SHP77 (cell line): ENCODE measurements at regions not wholly inside any gene's neighbourhood (a gene's known extent, or its start where the extent isn't known, plus 50 kb on each side); places are given as distances from the start of the nearest gene placed in this dataset.
"Not testable (repeated sequence)": the region's sequence is repeated elsewhere in the genome, so short reads cannot be mapped to it uniquely, and the experiment has no call there.

Experiments
- DNase-seq, 2 experiments: peaks; one replicate each; lab custom pipeline; 2025; lab: John Stamatoyannopoulos, UW

- no peak for DNase-seq
Observed at GRCh38 chr2:238521002-238521401, 94.3 kb downstream of the ASB1 start.

GRCh38 chr2:238521870-238522269 is 95.1 kb downstream of the ASB1 start:
- peak; percentile 52 to 82 for DNase-seq

GRCh38 chr2:238523158-238524110 is 96.7 kb downstream of the ASB1 start:
- peak in 1 of 2 experiments; percentile 10 for DNase-seq

GRCh38 chr2:238524426-238524983 is 97.8 kb downstream of the ASB1 start:
- no peak for DNase-seq

- DNase-seq = no peak
Observed at GRCh38 chr2:238525990-238526389, 99.3 kb downstream of the ASB1 start.

GRCh38 chr2:238527565-238527964 is 100.8 kb downstream of the ASB1 start:
- DNase-seq = no peak

GRCh38 chr2:238528953-238529781 is 102.4 kb downstream of the ASB1 start:
- peak; percentile 85 to 88 for DNase-seq

- not testable (repeated sequence) for DNase-seq
Observed at GRCh38 chr2:238531017-238531645, 104.4 kb downstream of the ASB1 start.

GRCh38 chr2:238543732-238544131 is 117.0 kb downstream of the ASB1 start:
- DNase-seq = not testable (repeated sequence)

- no peak for DNase-seq
Observed at GRCh38 chr2:238548902-238549462, 122.3 kb downstream of the ASB1 start.

- DNase-seq = no peak
Observed at GRCh38 chr2:238549866-238550265, 123.1 kb downstream of the ASB1 start.

- no peak for DNase-seq
Observed at GRCh38 chr2:238551091-238551490, 124.4 kb downstream of the ASB1 start.

GRCh38 chr2:238552226-238552625 is 125.5 kb downstream of the ASB1 start:
- DNase-seq = no peak

GRCh38 chr2:238553159-238553558 is 126.4 kb downstream of the ASB1 start:
- no peak for DNase-seq

- no peak for DNase-seq
Observed at GRCh38 chr2:238554468-238555315, 128.0 kb downstream of the ASB1 start.

GRCh38 chr2:238555786-238556542 is 129.2 kb downstream of the ASB1 start:
- DNase-seq = no peak

- no peak for DNase-seq
Observed at GRCh38 chr2:238557431-238557830, 130.7 kb downstream of the ASB1 start.

GRCh38 chr2:238557936-238558335 is 131.2 kb downstream of the ASB1 start:
- DNase-seq = no peak

- no peak for DNase-seq
Observed at GRCh38 chr2:238558456-238559099, 131.9 kb downstream of the ASB1 start.
